ENCODE measurements at regions not wholly inside any gene's neighbourhood (a gene's known extent, or its start where the extent isn't known, plus 50 kb on each side); places are given as distances from the start of the nearest gene placed in this dataset.

GRCh38 chr14:53237488-53237887 is 84.4 kb upstream of the DDHD1 start:
- TF ChIP-seq POLR2A (IDR thresholded peaks at IDR 0.05) (no peak), CTCF (IDR thresholded peaks at IDR 0.05) (no peak), EP300 (IDR thresholded peaks at IDR 0.05) (no peak)
